Trophoblast cell (in vitro differentiated cells and primary cell): ENCODE measurements at regions not wholly inside any gene's neighbourhood (a gene's known extent, or its start where the extent isn't known, plus 50 kb on each side); places are given as distances from the start of the nearest gene placed in this dataset.
"Not testable (repeated sequence)": the region's sequence is repeated elsewhere in the genome, so short reads cannot be mapped to it uniquely, and the experiment has no call there.

Source experiments
- DNase-seq, 2 donors: peaks; one replicate each; pipeline ENCODE4 v3.0.0-alpha.2; 2016
- H2AFZ ChIP-seq: 2 replicates; pipeline ENCODE4 v1.6.1; 2013; ENCODE audit warnings: low read length, moderate library complexity, mild to moderate bottlenecking; ENCODE audit not compliant: insufficient read depth, poor library complexity
- H2AK5ac ChIP-seq: 2 replicates; pipeline ENCODE4 v1.6.1; 2013; ENCODE audit warnings: mild to moderate bottlenecking, low read length
- H2BK120ac ChIP-seq: 2 replicates; pipeline ENCODE4 v1.6.1; 2013; ENCODE audit warnings: low read length, mild to moderate bottlenecking, moderate library complexity; ENCODE audit not compliant: insufficient read depth, poor library complexity
- H2BK12ac ChIP-seq: 2 replicates; pipeline ENCODE4 v1.6.1; 2013; ENCODE audit warnings: mild to moderate bottlenecking, low read length, moderate library complexity
- H2BK5ac ChIP-seq: 2 replicates; pipeline ENCODE4 v1.6.1; 2013; ENCODE audit warnings: low read length, low read depth, moderate library complexity, mild to moderate bottlenecking; ENCODE audit not compliant: poor library complexity
- H3K14ac ChIP-seq: 2 replicates; pipeline ENCODE4 v1.6.1; 2013; ENCODE audit warnings: mild to moderate bottlenecking, low read length
- H3K18ac ChIP-seq: 2 replicates; pipeline ENCODE4 v1.6.1; 2013; ENCODE audit warnings: mild to moderate bottlenecking, low read length
- H3K23ac ChIP-seq: 2 replicates; pipeline ENCODE4 v1.6.1; 2013; ENCODE audit warnings: low read length
- H3K27ac ChIP-seq: 2 replicates; pipeline ENCODE4 v1.5.1; 2013; ENCODE audit warnings: low read depth, mild to moderate bottlenecking, inconsistent platforms, low read length, moderate library complexity
- H3K27me3 ChIP-seq: 2 replicates; pipeline ENCODE4 v1.6.1; 2013; ENCODE audit warnings: inconsistent platforms, mild to moderate bottlenecking, low read length, moderate library complexity; ENCODE audit not compliant: insufficient read depth
- H3K36me3 ChIP-seq, 2 experiments: 1 replicate in 1 of 2; 2 replicates in 1 of 2; pipeline ENCODE4 v1.6.1; 2013; ENCODE audit warnings: low read length in 2 of 2, mild to moderate bottlenecking in 2 of 2, moderate library complexity in 1 of 2; ENCODE audit not compliant: insufficient read depth in 2 of 2, control insufficient read depth in 1 of 2
- H3K4ac ChIP-seq: 2 replicates; pipeline ENCODE4 v1.6.1; 2013; ENCODE audit warnings: low read depth, mild to moderate bottlenecking, low read length, moderate library complexity
- H3K4me1 ChIP-seq, 2 experiments: 1 replicate in 1 of 2; 2 replicates in 1 of 2; pipeline ENCODE4 v1.6.1; 2013; ENCODE audit warnings: low read length in 2 of 2, mild to moderate bottlenecking in 2 of 2, moderate library complexity in 1 of 2; ENCODE audit not compliant: insufficient read depth in 2 of 2, control insufficient read depth in 1 of 2
- H3K4me2 ChIP-seq: 2 replicates; pipeline ENCODE4 v1.6.1; 2013; ENCODE audit warnings: inconsistent platforms, mild to moderate bottlenecking, low read length, moderate library complexity
- H3K4me3 ChIP-seq: 2 replicates; pipeline ENCODE4 v1.5.1; 2013; ENCODE audit warnings: mild to moderate bottlenecking, low read depth, low read length, inconsistent platforms
- H3K79me1 ChIP-seq: one replicate; pipeline ENCODE4 v1.6.1; 2013; ENCODE audit warnings: low read length
- H3K79me2 ChIP-seq: 2 replicates; pipeline ENCODE4 v1.6.1; 2013; ENCODE audit warnings: low read length, mild to moderate bottlenecking; ENCODE audit not compliant: control insufficient read depth, insufficient read depth, poor library complexity
- H3K9ac ChIP-seq: 2 replicates; pipeline ENCODE4 v1.6.1; 2013; ENCODE audit warnings: mild to moderate bottlenecking, low read length
- H3K9me3 ChIP-seq: 2 replicates; pipeline ENCODE4 v1.6.1; 2013; ENCODE audit warnings: low read depth, mild to moderate bottlenecking, control low read depth, inconsistent platforms, low read length; ENCODE audit not compliant: insufficient read depth
- H4K12ac ChIP-seq: 2 replicates; pipeline ENCODE4 v1.6.1; 2013; ENCODE audit warnings: low read depth, mild to moderate bottlenecking, low read length, moderate library complexity
- H4K8ac ChIP-seq: 2 replicates; pipeline ENCODE4 v1.6.1; 2013; ENCODE audit warnings: low read depth, mild to moderate bottlenecking, low read length, moderate library complexity
- H4K91ac ChIP-seq: one replicate; pipeline ENCODE4 v1.6.1; 2013; ENCODE audit warnings: low read depth, mild to moderate bottlenecking, low read length, moderate library complexity
- WGBS: extraction: QIAGEN DNeasy Blood & Tissue Kit; methylation state at CpG from one replicate; pipeline ENCODE4 v1.1.7; 2013; ENCODE audit warnings: missing lambda C conversion rate; ENCODE audit not compliant: insufficient read length, insufficient coverage; ENCODE audit errors: extremely low coverage; 5-methylcytosine and 5-hydroxymethylcytosine counted together

DNA sequence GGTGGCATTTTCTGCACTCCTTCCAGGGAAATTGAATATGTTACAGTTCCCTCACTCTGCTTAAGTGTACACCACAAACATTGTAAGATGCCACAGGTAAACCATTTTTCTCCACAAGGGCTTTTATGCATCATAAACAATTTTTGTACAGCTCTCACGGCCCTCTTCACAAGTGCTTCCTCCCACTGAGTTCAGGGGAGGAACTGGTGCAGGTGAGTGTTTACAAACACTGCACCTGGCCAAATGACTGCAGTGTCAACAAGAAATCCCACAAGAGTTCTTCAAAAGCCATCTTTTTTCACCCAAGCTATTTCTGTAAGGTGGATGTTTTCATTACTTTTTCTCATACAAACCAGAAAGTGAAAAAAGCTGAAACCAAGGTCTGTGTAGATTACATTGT, 973.2 kb downstream of the AACS start:
- no peak overlapping the region for H3K4me3 ChIP-seq
- no peaks in the 10 kb centered on the region for H3K79me1 ChIP-seq
- H3K27me3 ChIP-seq = no peaks in the 10 kb centered on the region
- H3K79me2 ChIP-seq = no peaks in the 10 kb centered on the region
- no peak overlapping the region for H3K9ac ChIP-seq
- no peaks in the 10 kb centered on the region for H3K36me3 ChIP-seq
- no peak overlapping the region for H2BK120ac ChIP-seq
- no peak overlapping the region for H3K4me2 ChIP-seq
- no peak overlapping the region for H4K8ac ChIP-seq
- H4K91ac ChIP-seq = no peak overlapping the region
- H3K4ac ChIP-seq = no peak overlapping the region
- H2AFZ ChIP-seq = no peak overlapping the region
- H3K14ac ChIP-seq = no peak overlapping the region
- no peak overlapping the region for H3K18ac ChIP-seq
- H3K23ac ChIP-seq = no peak overlapping the region
- no peak overlapping the region for H2BK12ac ChIP-seq
- no peak overlapping the region for H2AK5ac ChIP-seq
- no peak overlapping the region for H4K12ac ChIP-seq
- no peaks in the 10 kb centered on the region for H3K9me3 ChIP-seq
- no CpG with 5 or more reads among the region's 1 CpG for WGBS
- no peaks in the 10 kb centered on the region for H3K4me1 ChIP-seq
- no peak overlapping the region for H2BK5ac ChIP-seq
- no peak overlapping the region for H3K27ac ChIP-seq
- DNase-seq = no peak

DNA sequence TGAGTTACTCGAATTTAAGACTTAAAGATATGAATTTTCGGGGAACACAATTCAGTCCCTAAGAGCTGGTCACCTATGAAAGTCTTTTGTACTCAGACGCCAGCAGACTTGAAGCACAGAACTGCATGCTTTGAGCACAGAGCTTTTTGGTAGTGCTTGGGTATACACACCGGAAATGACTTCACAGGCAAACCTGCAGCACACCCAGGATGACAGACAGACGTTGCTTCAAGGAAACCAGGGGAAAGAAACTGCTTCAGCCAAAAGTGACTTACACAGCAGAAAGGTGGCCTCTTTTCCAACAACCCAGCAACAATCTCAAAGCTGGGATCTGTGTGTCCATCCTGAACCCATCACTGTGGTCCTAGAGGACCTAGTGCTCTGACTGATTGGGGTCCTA, 975.1 kb downstream of the AACS start:
- no peak overlapping the region for H3K4me2 ChIP-seq
- no peaks in the 10 kb centered on the region for H3K36me3 ChIP-seq
- no peak overlapping the region for H3K27ac ChIP-seq
- no peaks in the 10 kb centered on the region for H3K79me1 ChIP-seq
- H3K9ac ChIP-seq = no peak overlapping the region
- no peak overlapping the region for H2BK120ac ChIP-seq
- no peak overlapping the region for H4K12ac ChIP-seq
- no peak overlapping the region for H3K18ac ChIP-seq
- no peak overlapping the region for H3K4ac ChIP-seq
- H3K9me3 ChIP-seq = no peaks in the 10 kb centered on the region
- H3K27me3 ChIP-seq = no peaks in the 10 kb centered on the region
- no peak overlapping the region for H4K91ac ChIP-seq
- H3K4me3 ChIP-seq = no peak overlapping the region
- no peak overlapping the region for H2AFZ ChIP-seq
- H3K79me2 ChIP-seq = no peaks in the 10 kb centered on the region
- no peak overlapping the region for H3K14ac ChIP-seq
- no peak overlapping the region for H3K23ac ChIP-seq
- H4K8ac ChIP-seq = no peak overlapping the region
- no peak overlapping the region for H2BK12ac ChIP-seq
- no peak overlapping the region for H2AK5ac ChIP-seq
- no peak for DNase-seq
- WGBS = no CpG with 5 or more reads among the region's 5 CpGs
- no peaks in the 10 kb centered on the region for H3K4me1 ChIP-seq
- H2BK5ac ChIP-seq = no peak overlapping the region

DNA sequence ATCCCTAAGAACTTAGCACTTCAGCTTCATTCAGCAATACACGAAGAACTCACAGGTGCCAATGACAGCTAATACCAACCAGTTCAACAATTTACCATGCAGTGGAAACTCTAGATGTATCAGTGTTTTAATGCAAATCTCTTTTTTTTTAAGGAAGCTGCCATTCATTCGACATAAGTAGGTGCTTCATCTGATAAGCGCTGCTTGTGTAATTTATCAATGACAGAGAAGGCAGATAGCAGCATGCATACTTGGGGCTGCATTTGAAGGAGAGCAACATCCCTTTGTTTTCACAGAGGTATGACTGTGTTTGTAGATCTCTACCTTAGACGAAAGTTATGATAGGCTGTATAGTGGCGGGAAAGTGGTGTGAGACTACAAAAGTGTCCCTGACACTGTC, 977.1 kb downstream of the AACS start:
- Histone ChIP-seq H3K4ac (no peak overlapping the region), H3K27me3 (no peaks in the 10 kb centered on the region), H4K91ac (no peak overlapping the region), H3K27ac (no peak overlapping the region), H3K36me3 (no peaks in the 10 kb centered on the region), H3K4me2 (no peak overlapping the region), H3K9ac (no peak overlapping the region), H3K4me1 (no peaks in the 10 kb centered on the region), H2AFZ (no peak overlapping the region), H3K18ac (no peak overlapping the region), H2BK5ac (no peak overlapping the region), H3K9me3 (no peaks in the 10 kb centered on the region), H2AK5ac (no peak overlapping the region), H3K79me1 (no peaks in the 10 kb centered on the region), H3K79me2 (no peaks in the 10 kb centered on the region), H3K23ac (no peak overlapping the region), H4K8ac (no peak overlapping the region), H3K4me3 (no peak overlapping the region), H2BK120ac (no peak overlapping the region), H3K14ac (no peak overlapping the region), H4K12ac (no peak overlapping the region), H2BK12ac (no peak overlapping the region)
- DNase-seq = no peak
- no CpG with 5 or more reads among the region's 5 CpGs for WGBS

DNA sequence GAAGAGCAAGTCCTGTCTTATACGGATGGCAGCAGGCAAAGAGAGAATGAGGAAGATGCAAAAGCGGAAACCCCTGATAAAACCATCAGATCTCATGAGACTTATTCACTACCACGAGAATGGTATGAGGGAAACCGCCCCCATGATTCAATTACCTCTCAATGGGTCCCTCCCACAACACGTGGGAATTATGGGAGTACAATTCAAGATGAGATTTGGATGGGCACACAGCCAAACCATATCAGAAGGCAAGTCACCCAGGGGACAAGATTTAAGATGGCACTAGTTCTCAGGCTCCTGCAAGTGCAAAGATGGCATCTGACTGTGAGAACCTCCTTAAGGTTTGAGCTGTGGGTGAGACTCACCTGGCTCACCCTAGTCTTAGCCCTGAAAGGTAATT, 984.3 kb downstream of the AACS start:
- not testable (repeated sequence) for H3K79me2 ChIP-seq, H3K79me1 ChIP-seq, H3K9ac ChIP-seq, H4K91ac ChIP-seq, H4K8ac ChIP-seq, H3K27ac ChIP-seq, H3K4me2 ChIP-seq, H3K18ac ChIP-seq, H2BK120ac ChIP-seq, H2BK12ac ChIP-seq, H3K14ac ChIP-seq, H2AK5ac ChIP-seq, H3K23ac ChIP-seq, H2AFZ ChIP-seq, H3K36me3 ChIP-seq, H3K4ac ChIP-seq, H3K4me3 ChIP-seq, H2BK5ac ChIP-seq, H3K9me3 ChIP-seq, H3K27me3 ChIP-seq, H3K4me1 ChIP-seq, H4K12ac ChIP-seq, DNase-seq
- WGBS = no CpG with 5 or more reads among the region's 5 CpGs
